SK-N-MC (cell line): ENCODE measurements at regions not wholly inside any gene's neighbourhood (a gene's known extent, or its start where the extent isn't known, plus 50 kb on each side); places are given as distances from the start of the nearest gene placed in this dataset.

ENCODE experiments used
- DNase-seq: peaks from one replicate; pipeline ENCODE4 v3.0.0-alpha.2; 2011; ENCODE audit warnings: low read depth, low spot score
- H3K27ac ChIP-seq: fragments of 200-600 bp; sonication (generic); 2 replicates; pipeline ENCODE4 v1.5.1; 2016; ENCODE audit warnings: mixed run types
- H3K36me3 ChIP-seq: fragments of 200-600 bp; sonication (generic); 2 replicates; pipeline ENCODE4 v1.6.1; 2017; ENCODE audit warnings: antibody characterized with exemption, low read length, mixed read lengths; ENCODE audit not compliant: insufficient read depth
- H3K4me3 ChIP-seq: fragments of 200-600 bp; sonication (generic); 2 replicates; pipeline ENCODE4 v1.5.1; 2016
- H3K9ac ChIP-seq: fragments of 200-600 bp; sonication (generic); 2 replicates; pipeline ENCODE4 v1.8.0; 2017; ENCODE audit warnings: mixed run types, mixed read lengths; ENCODE audit not compliant: insufficient read length
- H3K9me3 ChIP-seq: fragments of 200-600 bp; sonication (generic); 2 replicates; pipeline ENCODE4 v1.6.1; 2017; ENCODE audit warnings: low read depth, mild to moderate bottlenecking, antibody characterized with exemption, low read length, moderate library complexity, mixed read lengths
- EZH2 ChIP-seq: fragments of 200-600 bp; sonication (generic); IDR thresholded peaks from one replicate; pipeline ENCODE4 v1.6.1; 2017; ENCODE audit warnings: antibody characterized with exemption
- FOXP2 ChIP-seq: optimal IDR thresholded peaks from 2 replicates; pipeline ENCODE3; 2011; ENCODE audit warnings: mild to moderate bottlenecking, moderate library complexity; ENCODE audit not compliant: insufficient read depth; ENCODE audit errors: extremely low read length, control extremely low read depth
- POLR2AphosphoS5 ChIP-seq: IDR thresholded peaks from 2 replicates; pipeline ENCODE4 v1.6.1; 2012; ENCODE audit warnings: mild to moderate bottlenecking, low read depth, low read length, borderline replicate concordance

DNA sequence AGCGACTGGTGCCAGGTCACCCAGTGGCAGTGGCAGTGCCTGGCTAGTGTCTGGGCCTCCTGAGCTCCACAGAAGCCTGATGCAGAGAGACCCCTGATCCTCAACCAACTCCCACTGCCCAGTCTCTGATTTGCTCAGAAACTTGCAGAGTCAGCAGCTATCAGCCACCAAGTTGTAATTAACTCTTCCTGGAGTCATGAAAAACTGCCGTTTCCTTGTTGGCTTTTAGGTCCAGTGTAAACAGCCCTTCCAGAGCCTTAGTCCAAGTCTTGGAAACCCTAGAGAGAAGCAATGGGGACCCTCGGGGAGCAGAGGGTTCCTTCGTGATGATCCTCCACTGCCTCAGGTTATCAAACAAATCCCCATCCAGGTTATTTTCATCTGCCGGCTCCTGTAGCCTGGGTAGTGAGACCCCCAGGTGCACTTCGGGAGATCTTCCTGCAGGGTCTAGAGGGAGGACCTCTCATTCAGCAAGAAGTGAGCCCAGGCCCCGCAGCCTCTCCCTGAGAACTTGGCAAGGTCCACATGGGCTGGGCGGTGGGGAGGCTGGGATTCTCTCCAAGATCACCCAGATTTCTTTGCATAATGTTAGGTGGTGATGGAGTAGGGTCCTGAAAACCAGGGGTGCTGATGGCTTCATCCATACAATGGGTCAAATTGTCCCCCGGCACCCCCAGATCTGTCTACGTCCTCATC lies 137.7 kb upstream of the HDAC4 start:
- Histone ChIP-seq H3K4me3 (no peak overlapping the region), H3K9ac (no peak overlapping the region), H3K9me3 (no peaks in the 10 kb centered on the region), H3K36me3 (no peaks in the 10 kb centered on the region), H3K27ac (no peak overlapping the region)
- DNase-seq = no peak
- no peak for TF ChIP-seq EZH2
- TF ChIP-seq POLR2AphosphoS5 = no peak
- no peak for TF ChIP-seq FOXP2

- H3K9me3 ChIP-seq = no peaks in the 10 kb centered on the region
Measured at GRCh38 chr2:239537633-239538356, 137.0 kb upstream of the HDAC4 start.

GRCh38 chr2:239536186-239536585 lies 135.4 kb upstream of the HDAC4 start:
- DNase-seq = no peak
- Histone ChIP-seq H3K27ac (no peak overlapping the region), H3K9ac (no peak overlapping the region), H3K9me3 (no peaks in the 10 kb centered on the region), H3K4me3 (no peak overlapping the region), H3K36me3 (no peaks in the 10 kb centered on the region)
- TF ChIP-seq EZH2 (no peak), FOXP2 (no peak), POLR2AphosphoS5 (no peak)

More at GRCh38 chr2:239537633-239538356, 137.0 kb upstream of the HDAC4 start:
- H3K36me3 ChIP-seq = no peaks in the 10 kb centered on the region
- no peak for DNase-seq
- no peak overlapping the region for H3K4me3 ChIP-seq
- no peak overlapping the region for H3K27ac ChIP-seq
- no peak overlapping the region for H3K9ac ChIP-seq
- no peak for TF ChIP-seq FOXP2
- TF ChIP-seq EZH2 = no peak
- TF ChIP-seq POLR2AphosphoS5 = no peak

- H3K36me3 ChIP-seq = no peaks in the 10 kb centered on the region
- H3K9me3 ChIP-seq = no peaks in the 10 kb centered on the region
- no peak overlapping the region for H3K27ac ChIP-seq
- no peak for DNase-seq
- no peak overlapping the region for H3K9ac ChIP-seq
- no peak for TF ChIP-seq POLR2AphosphoS5
- no peak for TF ChIP-seq EZH2
- no peak for TF ChIP-seq FOXP2
- no peak overlapping the region for H3K4me3 ChIP-seq
Measured at GRCh38 chr2:239535413-239536144, 134.8 kb upstream of the HDAC4 start.

DNA sequence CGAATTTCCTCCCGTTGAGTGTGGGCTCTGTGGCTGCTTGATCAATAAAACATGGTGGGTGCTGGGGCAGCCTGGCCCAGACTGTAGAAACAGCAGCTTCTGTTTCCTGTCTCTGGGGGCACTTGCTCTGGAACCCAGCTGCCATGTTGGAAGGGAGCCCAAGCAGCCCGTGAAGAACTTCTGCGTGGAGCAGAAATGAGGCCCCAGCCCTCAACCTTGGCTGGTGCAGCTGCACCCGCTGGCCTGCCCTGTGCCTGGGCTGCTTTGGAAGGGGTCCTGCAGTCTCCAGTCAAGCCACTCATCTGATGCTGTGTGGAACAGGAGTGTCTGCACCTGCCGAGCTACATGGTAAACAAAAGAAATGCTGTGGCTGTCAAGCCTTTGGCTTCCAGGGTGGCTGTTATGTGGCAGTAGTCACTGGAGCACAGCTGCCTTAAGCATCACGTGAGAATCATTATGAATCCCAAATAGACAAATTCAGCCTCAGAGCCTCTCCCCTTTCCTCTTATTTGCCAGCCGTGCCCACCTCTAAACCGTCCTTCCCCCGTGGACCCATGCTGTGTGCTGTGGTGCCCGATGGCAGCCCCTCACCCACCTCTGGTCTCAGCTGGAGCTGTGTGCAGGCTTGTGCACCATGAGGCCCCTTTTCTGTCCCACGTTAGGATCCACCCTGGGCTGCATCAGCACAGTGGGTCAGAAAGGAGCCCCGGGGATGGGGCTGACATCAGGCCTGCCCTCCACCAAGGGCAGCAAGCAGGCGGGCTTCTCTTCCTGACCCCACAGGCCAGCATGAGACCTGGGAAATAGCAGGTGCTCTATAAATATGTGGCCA lies 134.0 kb upstream of the HDAC4 start:
- H3K36me3 ChIP-seq = no peaks in the 10 kb centered on the region
- no peak overlapping the region for H3K27ac ChIP-seq
- no peak for DNase-seq
- no peak for TF ChIP-seq FOXP2
- TF ChIP-seq POLR2AphosphoS5 = no peak
- TF ChIP-seq EZH2 = no peak
- no peaks in the 10 kb centered on the region for H3K9me3 ChIP-seq
- no peak overlapping the region for H3K9ac ChIP-seq
- no peak overlapping the region for H3K4me3 ChIP-seq

- Histone ChIP-seq H3K27ac (no peak overlapping the region), H3K36me3 (no peaks in the 10 kb centered on the region)
Measured at GRCh38 chr2:239533569-239534316, 132.9 kb upstream of the HDAC4 start.

GRCh38 chr2:239532859-239533258 lies 132.0 kb upstream of the HDAC4 start:
- H3K4me3 ChIP-seq = no peak overlapping the region
- DNase-seq = no peak
- H3K9ac ChIP-seq = no peak overlapping the region
- H3K36me3 ChIP-seq = no peaks in the 10 kb centered on the region
- TF ChIP-seq EZH2 (no peak), POLR2AphosphoS5 (no peak), FOXP2 (no peak)
- no peaks in the 10 kb centered on the region for H3K9me3 ChIP-seq
- no peak overlapping the region for H3K27ac ChIP-seq

More at GRCh38 chr2:239533569-239534316, 132.9 kb upstream of the HDAC4 start:
- no peak for DNase-seq
- Histone ChIP-seq H3K9me3 (no peaks in the 10 kb centered on the region), H3K9ac (no peak overlapping the region), H3K4me3 (no peak overlapping the region)
- no peak for TF ChIP-seq POLR2AphosphoS5
- no peak for TF ChIP-seq EZH2
- TF ChIP-seq FOXP2 = no peak
